Body of pancreas (tissue), 4 donors: ENCODE measurements at regions not wholly inside any gene's neighbourhood (a gene's known extent, or its start where the extent isn't known, plus 50 kb on each side); places are given as distances from the start of the nearest gene placed in this dataset.

ENCODE experiments used
- POLR2A ChIP-seq, 3 donors: fragments of 450-650 bp; IDR thresholded peaks; one replicate each; pipeline ENCODE4 v1.6.1; 2016; ENCODE audit warnings: antibody characterized with exemption in 3 of 3, mild to moderate bottlenecking in 2 of 3
- TF ChIP-seq, protein P1 (sequence below), 7 experiments: fragments of 450-650 bp in 4 of 7; fragments of 200-600 bp in 3 of 7; sonication (generic) in 3 of 7; IDR thresholded peaks; one replicate each; pipeline ENCODE4 v1.5.1; 2016 to 2019; ENCODE audit warnings: antibody characterized with exemption in 7 of 7

DNA sequence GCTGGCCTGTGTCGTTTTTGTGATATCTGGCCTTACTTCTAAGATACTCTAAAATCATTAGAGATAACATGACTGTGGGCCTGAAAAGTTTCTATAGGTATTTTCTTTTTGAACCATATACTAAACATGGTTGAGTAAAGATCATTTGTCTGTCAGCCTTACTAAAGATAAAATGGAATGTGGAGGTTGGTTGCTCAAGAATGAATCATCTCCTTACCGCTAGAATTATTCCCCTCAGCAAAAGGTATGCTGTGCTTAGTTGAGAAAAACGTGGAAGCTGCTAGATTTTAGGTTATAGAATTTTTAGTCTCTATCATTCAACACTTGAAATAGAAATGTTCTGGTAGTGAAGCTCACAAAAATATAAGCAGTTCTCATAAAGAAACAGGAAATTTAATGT, 407.3 kb downstream of the AEBP2 start:
- TF ChIP-seq, protein P1, sequence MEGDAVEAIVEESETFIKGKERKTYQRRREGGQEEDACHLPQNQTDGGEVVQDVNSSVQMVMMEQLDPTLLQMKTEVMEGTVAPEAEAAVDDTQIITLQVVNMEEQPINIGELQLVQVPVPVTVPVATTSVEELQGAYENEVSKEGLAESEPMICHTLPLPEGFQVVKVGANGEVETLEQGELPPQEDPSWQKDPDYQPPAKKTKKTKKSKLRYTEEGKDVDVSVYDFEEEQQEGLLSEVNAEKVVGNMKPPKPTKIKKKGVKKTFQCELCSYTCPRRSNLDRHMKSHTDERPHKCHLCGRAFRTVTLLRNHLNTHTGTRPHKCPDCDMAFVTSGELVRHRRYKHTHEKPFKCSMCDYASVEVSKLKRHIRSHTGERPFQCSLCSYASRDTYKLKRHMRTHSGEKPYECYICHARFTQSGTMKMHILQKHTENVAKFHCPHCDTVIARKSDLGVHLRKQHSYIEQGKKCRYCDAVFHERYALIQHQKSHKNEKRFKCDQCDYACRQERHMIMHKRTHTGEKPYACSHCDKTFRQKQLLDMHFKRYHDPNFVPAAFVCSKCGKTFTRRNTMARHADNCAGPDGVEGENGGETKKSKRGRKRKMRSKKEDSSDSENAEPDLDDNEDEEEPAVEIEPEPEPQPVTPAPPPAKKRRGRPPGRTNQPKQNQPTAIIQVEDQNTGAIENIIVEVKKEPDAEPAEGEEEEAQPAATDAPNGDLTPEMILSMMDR (IDR thresholded peaks at IDR 0.05) = no peak
- no peak for TF ChIP-seq POLR2A (IDR thresholded peaks at IDR 0.05)
